H7 (cell line): ENCODE measurements at regions not wholly inside any gene's neighbourhood (a gene's known extent, or its start where the extent isn't known, plus 50 kb on each side); places are given as distances from the start of the nearest gene placed in this dataset.
"Not testable (repeated sequence)": the region's sequence is repeated elsewhere in the genome, so short reads cannot be mapped to it uniquely, and the experiment has no call there.

Source experiments
- DNase-seq: peaks from one replicate; pipeline ENCODE4 v3.0.0; 2012
- H3K27me3 ChIP-seq: 2 replicates; pipeline ENCODE4 v1.6.0; 2011; ENCODE audit warnings: mild to moderate bottlenecking, low read length; ENCODE audit not compliant: control insufficient read depth, insufficient read depth
- H3K36me3 ChIP-seq: replicated peaks from 2 replicates; pipeline ENCODE4 v1.5.1; 2011; ENCODE audit warnings: low read length; ENCODE audit not compliant: control insufficient read depth, insufficient read depth
- H3K4me3 ChIP-seq: 2 replicates; pipeline ENCODE4 v1.5.1; 2011; ENCODE audit warnings: low read depth, mild to moderate bottlenecking, control low read depth, low read length, moderate library complexity; ENCODE audit not compliant: insufficient read depth

- no peak for DNase-seq
- Histone ChIP-seq H3K36me3 (no peaks in the 10 kb centered on the region), H3K27me3 (no peaks in the 10 kb centered on the region; the same call in 1 of the 2 replicates), H3K4me3 (no peak overlapping the region)
Observed at GRCh38 chr15:38828031-38828532, 263.5 kb upstream of the RASGRP1 start.

GRCh38 chr15:38829086-38829485 lies 264.5 kb upstream of the RASGRP1 start:
- H3K4me3 ChIP-seq, result no peak overlapping the region
- DNase-seq, result no peak
- H3K27me3 ChIP-seq, result no peaks in the 10 kb centered on the region; the same call in 1 of the 2 replicates
- no peaks in the 10 kb centered on the region for H3K36me3 ChIP-seq

- H3K27me3 ChIP-seq, result no peaks in the 10 kb centered on the region
- DNase-seq, result no peak
- H3K36me3 ChIP-seq, result no peaks in the 10 kb centered on the region
- H3K4me3 ChIP-seq, result no peak overlapping the region
Observed at GRCh38 chr15:38842226-38842625, 277.6 kb upstream of the RASGRP1 start.

GRCh38 chr15:38843051-38843501 lies 278.5 kb upstream of the RASGRP1 start:
- no peaks in the 10 kb centered on the region for H3K27me3 ChIP-seq
- H3K36me3 ChIP-seq, result no peaks in the 10 kb centered on the region
- H3K4me3 ChIP-seq, result no peak overlapping the region
- no peak for DNase-seq

GRCh38 chr15:38843736-38844590 lies 279.3 kb upstream of the RASGRP1 start:
- H3K27me3 ChIP-seq, result no peaks in the 10 kb centered on the region
- H3K4me3 ChIP-seq, result no peak overlapping the region
- peak; percentile 8 for DNase-seq
- H3K36me3 ChIP-seq, result no peaks in the 10 kb centered on the region

- no peaks in the 10 kb centered on the region for H3K27me3 ChIP-seq
- no peak for DNase-seq
- H3K4me3 ChIP-seq, result no peak overlapping the region
- no peaks in the 10 kb centered on the region for H3K36me3 ChIP-seq
Observed at GRCh38 chr15:38844736-38845135, 280.1 kb upstream of the RASGRP1 start.

- no peak for DNase-seq
- Histone ChIP-seq H3K27me3 (no peaks in the 10 kb centered on the region), H3K4me3 (no peak overlapping the region), H3K36me3 (no peaks in the 10 kb centered on the region)
Observed at GRCh38 chr15:38846346-38846745, 281.7 kb upstream of the RASGRP1 start.

GRCh38 chr15:38847666-38848065 lies 283.1 kb upstream of the RASGRP1 start:
- H3K36me3 ChIP-seq, result no peaks in the 10 kb centered on the region
- no peak overlapping the region for H3K4me3 ChIP-seq
- no peaks in the 10 kb centered on the region for H3K27me3 ChIP-seq
- no peak for DNase-seq

- no peaks in the 10 kb centered on the region for H3K36me3 ChIP-seq
- no peaks in the 10 kb centered on the region for H3K27me3 ChIP-seq
- no peak overlapping the region for H3K4me3 ChIP-seq
- DNase-seq, result no peak
Observed at GRCh38 chr15:38849046-38849445, 284.4 kb upstream of the RASGRP1 start.

- H3K27me3 ChIP-seq, DNase-seq, H3K36me3 ChIP-seq, H3K4me3 ChIP-seq: not testable (repeated sequence)
Observed at GRCh38 chr15:38852188-38852587, 287.6 kb upstream of the RASGRP1 start.

GRCh38 chr15:38853608-38854007 lies 289.0 kb upstream of the RASGRP1 start:
- Histone ChIP-seq H3K4me3 (no peak overlapping the region), H3K27me3 (no peaks in the 10 kb centered on the region), H3K36me3 (no peaks in the 10 kb centered on the region)
- DNase-seq, result peak; percentile 62

GRCh38 chr15:38854506-38854905 lies 289.9 kb upstream of the RASGRP1 start:
- no peaks in the 10 kb centered on the region for H3K27me3 ChIP-seq
- no peaks in the 10 kb centered on the region for H3K36me3 ChIP-seq
- DNase-seq, result no peak
- H3K4me3 ChIP-seq, result no peak overlapping the region

GRCh38 chr15:38857814-38858213 lies 293.2 kb upstream of the RASGRP1 start:
- H3K4me3 ChIP-seq, result no peak overlapping the region
- DNase-seq, result no peak
- H3K27me3 ChIP-seq, result no peaks in the 10 kb centered on the region
- H3K36me3 ChIP-seq, result no peaks in the 10 kb centered on the region

- H3K36me3 ChIP-seq, result no peaks in the 10 kb centered on the region
Observed at GRCh38 chr15:38859574-38859973, 295.0 kb upstream of the RASGRP1 start.

GRCh38 chr15:38860253-38860652 lies 295.6 kb upstream of the RASGRP1 start:
- no peaks in the 10 kb centered on the region for H3K27me3 ChIP-seq
- DNase-seq, result no peak
- H3K36me3 ChIP-seq, result no peaks in the 10 kb centered on the region
- H3K4me3 ChIP-seq, result no peak overlapping the region

More at GRCh38 chr15:38859574-38859973, 295.0 kb upstream of the RASGRP1 start:
- Histone ChIP-seq H3K27me3 (no peaks in the 10 kb centered on the region), H3K4me3 (no peak overlapping the region)
- DNase-seq, result no peak
